Astrocyte of the spinal cord (primary cell): ENCODE measurements at regions not wholly inside any gene's neighbourhood (a gene's known extent, or its start where the extent isn't known, plus 50 kb on each side); places are given as distances from the start of the nearest gene placed in this dataset.
"Not testable (repeated sequence)": the region's sequence is repeated elsewhere in the genome, so short reads cannot be mapped to it uniquely, and the experiment has no call there.

Experiments
- DNase-seq: peaks from one replicate; pipeline ENCODE4 v3.0.0; 2011; ENCODE audit warnings: low read depth, low spot score
- H3K4me3 ChIP-seq: 2 replicates; pipeline ENCODE4 v1.5.1; 2011; ENCODE audit warnings: low read depth, mild to moderate bottlenecking, low read length, moderate library complexity
- CTCF ChIP-seq: IDR thresholded peaks from 2 replicates; pipeline ENCODE4 v1.5.1; 2012; ENCODE audit warnings: low read depth, mild to moderate bottlenecking, low read length, inconsistent platforms
- in situ Hi-C: cut with HindIII; loops from 2 replicates; pipeline ENCODE4 v1.10.0; 2017; ENCODE audit warnings: low sequenced_read_pairs

- no peak for TF ChIP-seq CTCF
- no peak overlapping the region for H3K4me3 ChIP-seq
- in situ Hi-C loops = no loop called here
- DNase-seq = no peak
Observed at GRCh38 chr18:70576276-70577022, 287.6 kb downstream of the SOCS6 start.

GRCh38 chr18:70574951-70575350 lies 286.1 kb downstream of the SOCS6 start:
- in situ Hi-C loops, DNase-seq, H3K4me3 ChIP-seq: not testable (repeated sequence)

- in situ Hi-C loops, H3K4me3 ChIP-seq, DNase-seq: not testable (repeated sequence)
Observed at GRCh38 chr18:70569647-70570046, 280.8 kb downstream of the SOCS6 start.

GRCh38 chr18:70559446-70559845 lies 270.6 kb downstream of the SOCS6 start:
- no peak overlapping the region for H3K4me3 ChIP-seq
- in situ Hi-C loops = no loop called here
- no peak for TF ChIP-seq CTCF
- DNase-seq = no peak

GRCh38 chr18:70558371-70558770 lies 269.5 kb downstream of the SOCS6 start:
- no peak for TF ChIP-seq CTCF
- in situ Hi-C loops = no loop called here
- no peak overlapping the region for H3K4me3 ChIP-seq
- no peak for DNase-seq

GRCh38 chr18:70554854-70555445 lies 266.1 kb downstream of the SOCS6 start:
- no peak for DNase-seq
- in situ Hi-C loops = no loop called here
- TF ChIP-seq CTCF = no peak
- no peak overlapping the region for H3K4me3 ChIP-seq

- in situ Hi-C loops = no loop called here
- H3K4me3 ChIP-seq = no peak overlapping the region
Observed at GRCh38 chr18:70553936-70554260, 265.1 kb downstream of the SOCS6 start.

More at GRCh38 chr18:70553936-70554260, 265.1 kb downstream of the SOCS6 start:
- no peak for DNase-seq
- no peak for TF ChIP-seq CTCF
